ENCODE measurements at regions not wholly inside any gene's neighbourhood (a gene's known extent, or its start where the extent isn't known, plus 50 kb on each side); places are given as distances from the start of the nearest gene placed in this dataset.

DNA sequence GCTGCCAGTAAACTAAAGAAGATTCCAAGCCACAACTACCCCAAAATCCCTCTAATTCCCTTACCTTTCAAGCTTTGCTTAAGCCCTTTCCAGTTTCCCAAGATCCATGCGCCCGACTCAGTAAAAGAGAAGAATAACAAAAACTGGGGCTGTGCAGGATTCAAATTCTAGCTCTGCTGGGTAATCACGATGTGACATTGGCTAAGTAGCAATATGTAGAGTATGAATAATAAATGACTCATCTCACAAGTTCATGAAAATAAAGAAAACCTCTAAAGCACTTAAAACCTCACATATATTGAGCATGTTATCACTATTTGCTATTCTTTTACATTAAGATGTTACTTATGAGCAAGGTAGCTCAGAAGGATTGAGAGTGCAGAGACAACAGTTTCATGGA lies 522.2 kb upstream of the ZNF717 start:
- no peak overlapping the region for H2BK12ac ChIP-seq (ENCODE audit: low read depth, low read length)
- H2AFZ ChIP-seq (ENCODE audit: low read length): no peak overlapping the region
- H4K8ac ChIP-seq (ENCODE audit: extremely low read depth, insufficient read depth, low read length): no peak overlapping the region
- FAIRE-seq (no peak), DNase-seq (ENCODE audit: low read depth in 1 of 2, low spot score in 2 of 2) (no peak)
- POLR2A ChIA-PET (ENCODE audit: partially characterized antibody): no interaction called here
- no peak overlapping the region for H4K5ac ChIP-seq (ENCODE audit: insufficient read length, low read depth, low read length)
- H2BK20ac ChIP-seq (ENCODE audit: low read length): no peak overlapping the region
- H3K79me2 ChIP-seq (ENCODE audit: control insufficient read depth in 1 of 2, insufficient read depth in 2 of 2, low read length in 2 of 2): no peaks in the 10 kb centered on the region
- no peak overlapping the region for H2AK5ac ChIP-seq (ENCODE audit: low read depth, low read length)
- no peak overlapping the region for H2BK15ac ChIP-seq (ENCODE audit: low read length)
- H3K56ac ChIP-seq (replicated peaks; ENCODE audit: insufficient read length, low read depth, low read length): no peak overlapping the region
- no peak overlapping the region for H3K4ac ChIP-seq (replicated peaks; ENCODE audit: insufficient read length, low read depth, low read length)
- no peak overlapping the region for H3K9ac ChIP-seq (replicated peaks in 1 of 4; ENCODE audit: extremely low read depth in 1 of 4, low read depth in 3 of 4, low read length in 3 of 4)
- no peak overlapping the region for H3K4me2 ChIP-seq (ENCODE audit: insufficient read depth in 1 of 2, low read depth in 2 of 2, low read length in 2 of 2)
- no peaks in the 10 kb centered on the region for H3K79me1 ChIP-seq (ENCODE audit: low read depth, low read length)
- H2BK120ac ChIP-seq (replicated peaks; ENCODE audit: low read depth, low read length): no peak overlapping the region
- no peak overlapping the region for H3K23ac ChIP-seq (ENCODE audit: insufficient read length)
- no peak overlapping the region for H3K4me3 ChIP-seq (ENCODE audit: extremely low read depth in 1 of 4, insufficient read depth in 2 of 4, low read depth in 3 of 4, low read length in 4 of 4)
- CTCF ChIA-PET (ENCODE audit: partially characterized antibody): interaction anchor here (0.6 kb wide), 2 partner anchors 75 to 262 kb away, joined by 3 read pairs; no protein-coding TSS in a partner anchor
- WGBS, 2 experiments (ENCODE audit: extremely low coverage in 1 of 2, insufficient coverage in 1 of 2, insufficient read length in 1 of 2, insufficient replicate concordance in 2 of 2, low coverage in 1 of 2, low lambda C conversion rate in 2 of 2, missing lambda C conversion rate in 1 of 2): 88% methylated on average over 3 of the region's 3 CpGs; no CpG with 5 or more reads in 1 of the 2 experiments
- no peak overlapping the region for H3K27ac ChIP-seq (ENCODE audit: low read depth, low read length)
- no peak for TF ChIP-seq CEBPB (IDR thresholded peaks at IDR 0.05; ENCODE audit: low read depth, low read length)
- H3K18ac ChIP-seq (ENCODE audit: extremely low read depth, low read length): no peak overlapping the region
- H2BK5ac ChIP-seq (ENCODE audit: low read depth, low read length): no peak overlapping the region
- H4K91ac ChIP-seq (replicated peaks; ENCODE audit: insufficient read length, low read length): no peak overlapping the region
- no peak overlapping the region for H3K14ac ChIP-seq (ENCODE audit: insufficient read length)
- H3K4me1 ChIP-seq (replicated peaks in 1 of 4; ENCODE audit: control insufficient read depth in 3 of 4, insufficient read depth in 4 of 4, low read length in 3 of 4): no peaks in the 10 kb centered on the region
- H3K9me3 ChIP-seq (ENCODE audit: insufficient read depth in 2 of 2, low read depth in 1 of 2, low read length in 1 of 2): no peaks in the 10 kb centered on the region
- no peaks in the 10 kb centered on the region for H3K23me2 ChIP-seq (ENCODE audit: low read depth, low read length)
- no peaks in the 10 kb centered on the region for H3K36me3 ChIP-seq (ENCODE audit: control insufficient read depth in 2 of 4, insufficient read depth in 4 of 4, low read length in 3 of 4)
- no peaks in the 10 kb centered on the region for H4K20me1 ChIP-seq (replicated peaks in 1 of 2; ENCODE audit: control insufficient read depth in 1 of 2, insufficient read depth in 2 of 2, low read length in 2 of 2)
- H3K27me3 ChIP-seq (replicated peaks in 1 of 4; ENCODE audit: control insufficient read depth in 3 of 4, extremely low read depth in 1 of 4, insufficient read depth in 3 of 4, low read length in 3 of 4): no peaks in the 10 kb centered on the region

Data from H1 (cell line).